OCI-LY7 (cell line): ENCODE measurements at regions not wholly inside any gene's neighbourhood (a gene's known extent, or its start where the extent isn't known, plus 50 kb on each side); places are given as distances from the start of the nearest gene placed in this dataset.

ENCODE experiments used
- EZH2phosphoT487 ChIP-seq: fragments of 200-600 bp; sonication (generic); IDR thresholded peaks from 2 replicates; pipeline ENCODE4 v1.6.1; 2018; ENCODE audit warnings: low read depth, borderline replicate concordance, mild to moderate bottlenecking, mixed run types, antibody characterized with exemption, low read length, moderate library complexity, mixed read lengths
- TF ChIP-seq, protein P1 (sequence below): fragments of 200-600 bp; sonication (generic); conservative IDR thresholded peaks from 2 replicates; pipeline ENCODE4 v1.5.1; 2014; ENCODE audit warnings: mild to moderate bottlenecking, antibody characterized with exemption, low read length, moderate library complexity, mixed read lengths

DNA sequence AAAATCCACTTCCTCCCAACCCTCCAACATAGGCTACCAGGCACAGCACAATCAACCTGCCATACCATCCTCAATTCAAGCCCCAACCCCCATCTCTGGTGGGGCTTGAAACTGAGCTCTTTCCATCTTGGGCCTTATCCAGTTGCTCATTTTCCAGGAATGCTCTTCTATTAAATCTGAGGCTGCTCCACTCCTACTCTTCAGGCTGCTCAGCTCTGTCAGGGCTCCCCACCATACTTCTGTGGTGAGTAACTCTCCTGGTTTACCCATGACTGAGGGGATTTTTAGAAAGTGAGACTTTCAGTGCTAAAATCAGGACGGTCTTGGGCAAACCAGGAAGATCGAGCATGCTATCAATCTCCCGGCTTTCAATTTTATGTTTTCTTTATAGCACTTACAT, 512.8 kb downstream of the LMO7 start:
- TF ChIP-seq, protein P1, sequence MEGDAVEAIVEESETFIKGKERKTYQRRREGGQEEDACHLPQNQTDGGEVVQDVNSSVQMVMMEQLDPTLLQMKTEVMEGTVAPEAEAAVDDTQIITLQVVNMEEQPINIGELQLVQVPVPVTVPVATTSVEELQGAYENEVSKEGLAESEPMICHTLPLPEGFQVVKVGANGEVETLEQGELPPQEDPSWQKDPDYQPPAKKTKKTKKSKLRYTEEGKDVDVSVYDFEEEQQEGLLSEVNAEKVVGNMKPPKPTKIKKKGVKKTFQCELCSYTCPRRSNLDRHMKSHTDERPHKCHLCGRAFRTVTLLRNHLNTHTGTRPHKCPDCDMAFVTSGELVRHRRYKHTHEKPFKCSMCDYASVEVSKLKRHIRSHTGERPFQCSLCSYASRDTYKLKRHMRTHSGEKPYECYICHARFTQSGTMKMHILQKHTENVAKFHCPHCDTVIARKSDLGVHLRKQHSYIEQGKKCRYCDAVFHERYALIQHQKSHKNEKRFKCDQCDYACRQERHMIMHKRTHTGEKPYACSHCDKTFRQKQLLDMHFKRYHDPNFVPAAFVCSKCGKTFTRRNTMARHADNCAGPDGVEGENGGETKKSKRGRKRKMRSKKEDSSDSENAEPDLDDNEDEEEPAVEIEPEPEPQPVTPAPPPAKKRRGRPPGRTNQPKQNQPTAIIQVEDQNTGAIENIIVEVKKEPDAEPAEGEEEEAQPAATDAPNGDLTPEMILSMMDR = no peak
- TF ChIP-seq EZH2phosphoT487 = no peak
